Transverse colon (tissue), 4 donors: ENCODE measurements at regions not wholly inside any gene's neighbourhood (a gene's known extent, or its start where the extent isn't known, plus 50 kb on each side); places are given as distances from the start of the nearest gene placed in this dataset.

Experiments
- DNase-seq: peaks from one replicate; pipeline ENCODE4 v3.0.0-alpha.2; 2019
- H3K27ac ChIP-seq, 4 donors: fragments of 200-600 bp; sonication (generic); 2 replicates each; pipeline ENCODE4 v1.5.1; 2016 to 2018; ENCODE audit warnings: inconsistent platforms in 4 of 4
- H3K27me3 ChIP-seq: fragments of 200-600 bp; sonication (generic); 2 replicates; pipeline ENCODE4 v1.5.1; 2017; ENCODE audit warnings: inconsistent platforms
- H3K36me3 ChIP-seq, 4 donors: fragments of 200-600 bp; sonication (generic); 2 replicates each; pipeline ENCODE4 v1.5.1; 2017 to 2019; ENCODE audit warnings: inconsistent platforms in 4 of 4
- H3K4me1 ChIP-seq, 4 donors: fragments of 200-600 bp; sonication (generic); 2 replicates each; pipeline ENCODE4 v1.5.1; 2017 to 2020; ENCODE audit warnings: inconsistent platforms in 4 of 4
- H3K4me3 ChIP-seq, 4 donors: fragments of 200-600 bp; sonication (generic); 1 replicate in 1 of 4; 2 replicates in 3 of 4; pipeline versions ENCODE4 v1.5.1 to v1.6.1; 2017 to 2019; ENCODE audit warnings: inconsistent platforms in 4 of 4
- H3K9me3 ChIP-seq, 2 donors: fragments of 200-600 bp; sonication (generic); 2 replicates each; pipeline ENCODE4 v1.5.1; 2017 to 2019; ENCODE audit warnings: inconsistent platforms in 2 of 2
- CTCF ChIP-seq, 5 experiments: fragments of 200-600 bp in 3 of 5; fragments of 450-650 bp in 2 of 5; sonication (generic) in 3 of 5; IDR thresholded peaks; 1 replicate in 2 of 5; 2 replicates in 3 of 5; pipeline ENCODE4 v1.5.1; 2016 to 2017; ENCODE audit warnings: antibody characterized with exemption in 5 of 5, inconsistent platforms in 3 of 5, mild to moderate bottlenecking in 2 of 5, moderate library complexity in 1 of 5
- EP300 ChIP-seq: sonication (generic); formaldehyde crosslinking; IDR thresholded peaks from one replicate; pipeline ENCODE4 v1.6.1; 2017; ENCODE audit warnings: antibody characterized with exemption, low read depth
- POLR2A ChIP-seq: fragments of 450-650 bp; IDR thresholded peaks from one replicate; pipeline ENCODE4 v1.6.1; 2016; ENCODE audit warnings: antibody characterized with exemption, mild to moderate bottlenecking, moderate library complexity
- POLR2AphosphoS5 ChIP-seq, 3 donors: sonication (generic); formaldehyde crosslinking; IDR thresholded peaks; one replicate each; pipeline ENCODE4 v1.6.1; 2016; ENCODE audit warnings: antibody characterized with exemption in 3 of 3
- WGBS, 2 donors: methylation state at CpG; one replicate each; pipeline ENCODE4 v1.1.5; 2018; ENCODE audit warnings: low coverage in 1 of 2; 5-methylcytosine and 5-hydroxymethylcytosine counted together
- in situ Hi-C, 4 donors: fragments of 200-750 bp; cut with MboI; loops; one replicate each; pipeline versions ENCODE4 v1.15.0 to v1.15.1; 2017; ENCODE audit warnings: low sequenced_read_pairs in 3 of 4, low pct_ligation_motif_present in 1 of 4, low pct_unique_long_range_greater_than_20kb in 1 of 4
- intact Hi-C: fragments of 100-400 bp; cut with DNase I; formaldehyde crosslinking; loops from one replicate; pipeline ENCODE4 v1.15.1; 2023; ENCODE audit warnings: low total_unique reads

GRCh38 chr7:67621704-67622103, 625.1 kb downstream of the TYW1 start:
- 13 to 44% methylated on average over 3 of the region's 3 CpGs for WGBS, 2 donors
- intact Hi-C loops (no loop called here), in situ Hi-C loops (no loop called here)
- Histone ChIP-seq H3K4me3 (no peak overlapping the region), H3K4me1 (peaks cover 0 to 4% (median 0%) of the 10 kb centered on the region in 4 donors), H3K27me3 (no peaks in the 10 kb centered on the region), H3K36me3 (no peaks in the 10 kb centered on the region), H3K9me3 (no peaks in the 10 kb centered on the region), H3K27ac (no peak overlapping the region)
- DNase-seq = no peak
- no peak for TF ChIP-seq POLR2A
- TF ChIP-seq EP300 = no peak
- no peak for TF ChIP-seq CTCF (IDR thresholded peaks at IDR 0.05)
- no peak for TF ChIP-seq POLR2AphosphoS5 (IDR thresholded peaks at IDR 0.05)

- TF ChIP-seq EP300 (no peak), CTCF (IDR thresholded peaks at IDR 0.05) (peak; percentile 54 to 79 (median 74)), POLR2AphosphoS5 (IDR thresholded peaks at IDR 0.05) (no peak), POLR2A (no peak)
- DNase-seq = peak; percentile 50
- H3K9me3 ChIP-seq = no peaks in the 10 kb centered on the region
- no peak overlapping the region for H3K27ac ChIP-seq
- H3K4me1 ChIP-seq = peaks cover 0 to 4% (median 0%) of the 10 kb centered on the region in 4 donors
- no peaks in the 10 kb centered on the region for H3K27me3 ChIP-seq
- H3K36me3 ChIP-seq = no peaks in the 10 kb centered on the region
- intact Hi-C loops = no loop called here
- in situ Hi-C loops = no loop called here
- WGBS, 2 donors = 19% methylated on average over 14 of the region's 15 CpGs; no CpG with 5 or more reads in 1 of the 2 donors
- peak overlapping the region in 1 of 4 donors; percentile 5 for H3K4me3 ChIP-seq
These were observed 628.7 kb downstream of the TYW1 start for GRCh38 chr7:67625257-67625737.

GRCh38 chr7:67631476-67631875, 634.8 kb downstream of the TYW1 start:
- DNase-seq = no peak
- TF ChIP-seq EP300 = no peak
- TF ChIP-seq CTCF (IDR thresholded peaks at IDR 0.05) = no peak
- TF ChIP-seq POLR2A = no peak
- WGBS, 2 donors = 56 to 72% methylated on average over 5 to 15 of the region's 15 CpGs
- Histone ChIP-seq H3K27me3 (no peaks in the 10 kb centered on the region), H3K9me3 (no peaks in the 10 kb centered on the region), H3K4me1 (no peaks in the 10 kb centered on the region), H3K4me3 (no peak overlapping the region), H3K36me3 (no peaks in the 10 kb centered on the region), H3K27ac (no peak overlapping the region)
- intact Hi-C loops (no loop called here), in situ Hi-C loops (no loop called here)

GRCh38 chr7:67635271-67635670, 638.6 kb downstream of the TYW1 start:
- intact Hi-C loops (no loop called here), in situ Hi-C loops (no loop called here)
- WGBS, 2 donors = 68% methylated on average over 2 of the region's 2 CpGs; no CpG with 5 or more reads in 1 of the 2 donors

More at GRCh38 chr7:67635271-67635670, 638.6 kb downstream of the TYW1 start:
- no peak for DNase-seq
- no peaks in the 10 kb centered on the region for H3K4me1 ChIP-seq
- H3K27ac ChIP-seq = no peak overlapping the region
- no peak overlapping the region for H3K4me3 ChIP-seq
- H3K9me3 ChIP-seq = no peaks in the 10 kb centered on the region
- no peaks in the 10 kb centered on the region for H3K36me3 ChIP-seq
- H3K27me3 ChIP-seq = no peaks in the 10 kb centered on the region
- TF ChIP-seq POLR2A = no peak
- TF ChIP-seq POLR2AphosphoS5 (IDR thresholded peaks at IDR 0.05) = no peak
- no peak for TF ChIP-seq EP300
